ENCODE measurements at regions not wholly inside any gene's neighbourhood (a gene's known extent, or its start where the extent isn't known, plus 50 kb on each side); places are given as distances from the start of the nearest gene placed in this dataset.

DNA sequence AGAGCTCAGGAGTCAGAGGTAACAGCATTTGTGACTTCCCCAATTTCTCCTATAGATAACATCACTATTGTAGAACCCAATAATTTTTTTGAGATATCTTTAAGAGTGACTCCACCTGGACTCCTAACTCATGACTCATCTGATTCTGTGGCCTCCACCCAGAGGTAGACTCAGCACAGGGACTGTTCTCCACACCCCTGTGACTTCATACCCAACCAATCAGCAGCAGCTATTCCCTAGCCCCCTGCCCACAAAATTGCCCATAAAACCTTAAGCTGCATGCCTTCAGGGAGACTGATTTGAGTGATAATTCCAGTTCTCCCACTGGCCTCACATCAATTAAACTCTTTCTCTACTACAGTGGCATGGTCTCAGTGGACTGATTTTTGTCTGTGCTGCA lies 475.4 kb upstream of the FAT3 start:
- TF ChIP-seq, protein P1, sequence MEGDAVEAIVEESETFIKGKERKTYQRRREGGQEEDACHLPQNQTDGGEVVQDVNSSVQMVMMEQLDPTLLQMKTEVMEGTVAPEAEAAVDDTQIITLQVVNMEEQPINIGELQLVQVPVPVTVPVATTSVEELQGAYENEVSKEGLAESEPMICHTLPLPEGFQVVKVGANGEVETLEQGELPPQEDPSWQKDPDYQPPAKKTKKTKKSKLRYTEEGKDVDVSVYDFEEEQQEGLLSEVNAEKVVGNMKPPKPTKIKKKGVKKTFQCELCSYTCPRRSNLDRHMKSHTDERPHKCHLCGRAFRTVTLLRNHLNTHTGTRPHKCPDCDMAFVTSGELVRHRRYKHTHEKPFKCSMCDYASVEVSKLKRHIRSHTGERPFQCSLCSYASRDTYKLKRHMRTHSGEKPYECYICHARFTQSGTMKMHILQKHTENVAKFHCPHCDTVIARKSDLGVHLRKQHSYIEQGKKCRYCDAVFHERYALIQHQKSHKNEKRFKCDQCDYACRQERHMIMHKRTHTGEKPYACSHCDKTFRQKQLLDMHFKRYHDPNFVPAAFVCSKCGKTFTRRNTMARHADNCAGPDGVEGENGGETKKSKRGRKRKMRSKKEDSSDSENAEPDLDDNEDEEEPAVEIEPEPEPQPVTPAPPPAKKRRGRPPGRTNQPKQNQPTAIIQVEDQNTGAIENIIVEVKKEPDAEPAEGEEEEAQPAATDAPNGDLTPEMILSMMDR (IDR thresholded peaks at IDR 0.05): no peak
- no peak for TF ChIP-seq POLR2A (IDR thresholded peaks at IDR 0.05)
